ENCODE measurements at regions not wholly inside any gene's neighbourhood (a gene's known extent, or its start where the extent isn't known, plus 50 kb on each side); places are given as distances from the start of the nearest gene placed in this dataset.

- dilution Hi-C loops (cut with HindIII; ENCODE audit: low sequenced_read_pairs, unreplicated experiment), result no loop called here
Observed at GRCh38 chr19:31406106-31406505, 56.9 kb upstream of the TSHZ3 start.

More at GRCh38 chr19:31406106-31406505, 56.9 kb upstream of the TSHZ3 start:
- Histone ChIP-seq H3K18ac (ENCODE audit: low read depth, low read length) (no peak overlapping the region), H3K56ac (ENCODE audit: extremely low read depth, insufficient read depth, low read length) (no peak overlapping the region), H3K4ac (ENCODE audit: low read depth, low read length) (no peak overlapping the region), H2BK5ac (ENCODE audit: low read depth, low read length, poor library complexity, severe bottlenecking) (no peak overlapping the region), H4K5ac (ENCODE audit: low read depth, low read length) (no peak overlapping the region), H3K79me1 (ENCODE audit: low read depth in 1 of 2, low read length in 2 of 2) (no peaks in the 10 kb centered on the region), H4K91ac (ENCODE audit: insufficient read depth, low read depth, low read length) (no peak overlapping the region), H2BK15ac (ENCODE audit: low read depth, low read length) (no peak overlapping the region), H3K9me1 (ENCODE audit: insufficient read depth, low read length) (no peaks in the 10 kb centered on the region), H2BK120ac (ENCODE audit: low read depth, low read length) (no peak overlapping the region), H3K9me3 (ENCODE audit: control insufficient read depth, insufficient read depth, low read length) (no peaks in the 10 kb centered on the region), H2AFZ (replicated peaks; ENCODE audit: low read length, poor library complexity) (no peak overlapping the region), H2AK9ac (replicated peaks; ENCODE audit: low read depth, low read length, poor library complexity) (no peak overlapping the region), H3K14ac (replicated peaks; ENCODE audit: low read depth, low read length) (no peak overlapping the region), H3K23ac (ENCODE audit: low read depth, low read length) (no peak overlapping the region), H3K4me3 (ENCODE audit: insufficient read depth, low read depth, low read length) (no peak overlapping the region), H3K27me3 (ENCODE audit: control insufficient read depth, insufficient read depth, low read length) (peaks cover 14% of the 10 kb centered on the region), H3K36me3 (ENCODE audit: control insufficient read depth, insufficient read depth, low read length) (no peaks in the 10 kb centered on the region), H3K9ac (ENCODE audit: low read depth, low read length) (no peak overlapping the region), H4K20me1 (ENCODE audit: insufficient read depth, low read length) (no peaks in the 10 kb centered on the region), H3K27ac (ENCODE audit: insufficient read depth, low read length) (no peak overlapping the region), H2AK5ac (ENCODE audit: low read depth, low read length) (no peak overlapping the region), H4K8ac (ENCODE audit: low read depth in 2 of 2, low read length in 2 of 2) (no peak overlapping the region), H3K4me1 (ENCODE audit: control insufficient read depth, insufficient read depth, low read length) (peaks cover 7% of the 10 kb centered on the region), H2BK20ac (ENCODE audit: low read depth, low read length) (no peak overlapping the region), H3K4me2 (ENCODE audit: low read depth, low read length) (no peak overlapping the region)
- BruUV-seq (replicated peaks), result no TSS peak
- intact Hi-C loops (cut with micrococcal nuclease), result no loop called here
- in situ Hi-C loops (cut with MboI; ENCODE audit: low sequenced_read_pairs), result no loop called here
- DNase-seq (no peak), ATAC-seq (ENCODE audit: low read depth) (no peak)
- POLR2A ChIA-PET (ENCODE audit: unreplicated experiment), result no interaction called here
- CTCF ChIA-PET, result no interaction called here
- no peak for TF ChIP-seq ELK1 (IDR thresholded peaks at IDR 0.05; ENCODE audit: borderline replicate concordance, low read depth, low read length)
- TF ChIP-seq CEBPB (IDR thresholded peaks at IDR 0.05; ENCODE audit: low read depth, low read length), result no peak
- no peak for TF ChIP-seq RCOR1 (IDR thresholded peaks at IDR 0.05; ENCODE audit: insufficient replicate concordance, low read length)
- TF ChIP-seq SMC3 (IDR thresholded peaks at IDR 0.05; ENCODE audit: low read depth, low read length), result no peak
- no peak for TF ChIP-seq NFE2L2 (IDR thresholded peaks at IDR 0.05; ENCODE audit: low read depth, low read length)
- TF ChIP-seq RAD21 (IDR thresholded peaks at IDR 0.05; ENCODE audit: low read length), result no peak
- TF ChIP-seq MAZ (IDR thresholded peaks at IDR 0.05; ENCODE audit: borderline replicate concordance, low read depth, low read length), result no peak
- no peak for TF ChIP-seq CTCF (conservative IDR thresholded peaks at IDR 0.05; ENCODE audit: low read depth, low read length)
- WGBS, 2 experiments (ENCODE audit: extremely low coverage in 2 of 2, insufficient read length in 1 of 2), result no CpG with 5 or more reads among the region's 4 CpGs

All from IMR-90 (cell line).